H1 (cell line): ENCODE measurements at regions not wholly inside any gene's neighbourhood (a gene's known extent, or its start where the extent isn't known, plus 50 kb on each side); places are given as distances from the start of the nearest gene placed in this dataset.

ENCODE experiments used
- CTCF ChIA-PET: fragments of 300-600 bp; sonication (Branson Sonifier 250); formaldehyde crosslinking; loops from one replicate; lab custom pipeline; 2021; ENCODE audit not compliant: partially characterized antibody; lab: Charles Lee
- POLR2A ChIA-PET: fragments of 300-600 bp; sonication (Branson Sonifier 250); formaldehyde crosslinking; loops from one replicate; lab custom pipeline; 2021; ENCODE audit warnings: inconsistent platforms; ENCODE audit not compliant: partially characterized antibody; lab: Charles Lee
- DNase-seq, 2 experiments: peaks; one replicate each; pipeline versions ENCODE4 v3.0.0 to v3.0.0-alpha.2; 2010 to 2022; ENCODE audit warnings: low spot score in 2 of 2, low read depth in 1 of 2, mixed read lengths in 1 of 2
- FAIRE-seq: peaks from 2 replicates; lab custom pipeline; 2011; peaks lifted over from hg19 to GRCh38; lab: Jason Lieb, UNC
- H2AFZ ChIP-seq: 2 replicates; pipeline ENCODE4 v1.8.1; 2012; ENCODE audit warnings: low read length, inconsistent platforms
- H2AK5ac ChIP-seq: 2 replicates; pipeline ENCODE4 v1.6.1; 2013; ENCODE audit warnings: low read depth, low read length
- H2BK120ac ChIP-seq: replicated peaks from 2 replicates; pipeline ENCODE3; 2013; ENCODE audit warnings: low read depth, low read length, inconsistent platforms
- H2BK12ac ChIP-seq: 2 replicates; pipeline ENCODE4 v1.6.1; 2013; ENCODE audit warnings: low read depth, low read length
- H2BK15ac ChIP-seq: 2 replicates; pipeline ENCODE4 v1.6.1; 2013; ENCODE audit warnings: low read length
- H2BK20ac ChIP-seq: 2 replicates; pipeline ENCODE4 v1.6.1; 2013; ENCODE audit warnings: low read length
- H2BK5ac ChIP-seq: 2 replicates; pipeline ENCODE4 v1.6.1; 2013; ENCODE audit warnings: low read depth, low read length
- H3K14ac ChIP-seq: 2 replicates; pipeline ENCODE4 v1.6.1; 2013; ENCODE audit warnings: inconsistent platforms; ENCODE audit not compliant: insufficient read length
- H3K18ac ChIP-seq: 2 replicates; pipeline ENCODE4 v1.6.1; 2013; ENCODE audit warnings: low read length; ENCODE audit errors: extremely low read depth
- H3K23ac ChIP-seq: 2 replicates; pipeline ENCODE4 v1.6.1; 2013; ENCODE audit warnings: inconsistent platforms; ENCODE audit not compliant: insufficient read length
- H3K23me2 ChIP-seq: 2 replicates; pipeline ENCODE4 v1.6.1; 2013; ENCODE audit warnings: low read depth, low read length
- H3K27ac ChIP-seq: 2 replicates; pipeline ENCODE4 v1.6.1; 2011; ENCODE audit warnings: low read depth, low read length, inconsistent platforms
- H3K27me3 ChIP-seq, 4 experiments: replicated peaks in 1 of 4; 1 replicate in 1 of 4; 2 replicates in 3 of 4; pipeline versions ENCODE4 v1.6.1 to v1.8.1; 2011 to 2013; ENCODE audit warnings: low read length in 3 of 4, mild to moderate bottlenecking in 3 of 4, inconsistent platforms in 2 of 4, mixed read lengths in 2 of 4, moderate library complexity in 1 of 4; ENCODE audit not compliant: control insufficient read depth in 3 of 4, insufficient read depth in 3 of 4; ENCODE audit errors: extremely low read depth in 1 of 4
- H3K36me3 ChIP-seq, 4 experiments: 2 replicates each; pipeline versions ENCODE4 v1.6.1 to v1.8.1; 2011 to 2013; ENCODE audit warnings: mild to moderate bottlenecking in 4 of 4, low read length in 3 of 4, moderate library complexity in 2 of 4, control low read depth in 1 of 4, inconsistent platforms in 1 of 4; ENCODE audit not compliant: insufficient read depth in 4 of 4, control insufficient read depth in 2 of 4
- H3K4ac ChIP-seq: replicated peaks from 2 replicates; pipeline ENCODE3; 2013; ENCODE audit warnings: low read length, low read depth, mixed read lengths, inconsistent platforms; ENCODE audit not compliant: insufficient read length
- H3K4me1 ChIP-seq, 4 experiments: replicated peaks in 1 of 4; 1 replicate in 1 of 4; 2 replicates in 3 of 4; pipeline versions ENCODE4 v1.6.1 to v1.8.1; 2011 to 2013; ENCODE audit warnings: low read length in 3 of 4, inconsistent platforms in 2 of 4, mixed read lengths in 1 of 4; ENCODE audit not compliant: insufficient read depth in 4 of 4, control insufficient read depth in 3 of 4
- H3K4me2 ChIP-seq, 2 experiments: 2 replicates each; pipeline versions ENCODE4 v1.6.1 to v1.8.1; 2011 to 2013; ENCODE audit warnings: low read depth in 2 of 2, low read length in 2 of 2, control low read depth in 1 of 2, inconsistent platforms in 1 of 2, mild to moderate bottlenecking in 1 of 2; ENCODE audit not compliant: insufficient read depth in 1 of 2
- H3K4me3 ChIP-seq, 4 experiments: fragments of 200-600, 300-600 bp in 1 of 4; sonication (generic), shearing (Covaris generic), sonication (Bioruptor Twin) in 1 of 4; 2 replicates each; pipeline versions ENCODE4 v1.5.1 to v1.8.1; 2011 to 2016; ENCODE audit warnings: low read length in 4 of 4, low read depth in 3 of 4, control low read depth in 2 of 4, inconsistent platforms in 2 of 4, mild to moderate bottlenecking in 2 of 4, mixed read lengths in 1 of 4, moderate library complexity in 1 of 4; ENCODE audit not compliant: insufficient read depth in 2 of 4; ENCODE audit errors: extremely low read depth in 1 of 4
- H3K56ac ChIP-seq: replicated peaks from 2 replicates; pipeline ENCODE3; 2013; ENCODE audit warnings: low read depth, mild to moderate bottlenecking, mixed read lengths, low read length, inconsistent platforms; ENCODE audit not compliant: insufficient read length
- H3K79me1 ChIP-seq: 2 replicates; pipeline ENCODE4 v1.6.1; 2013; ENCODE audit warnings: low read depth, low read length, control low read depth
- H3K79me2 ChIP-seq, 2 experiments: 2 replicates each; pipeline versions ENCODE4 v1.6.1 to v1.8.1; 2012 to 2013; ENCODE audit warnings: low read length in 2 of 2, mild to moderate bottlenecking in 2 of 2, inconsistent platforms in 1 of 2; ENCODE audit not compliant: insufficient read depth in 2 of 2, control insufficient read depth in 1 of 2
- H3K9ac ChIP-seq, 4 experiments: replicated peaks in 1 of 4; 1 replicate in 1 of 4; 2 replicates in 3 of 4; pipeline versions ENCODE4 v1.6.1 to v1.8.1; 2011 to 2013; ENCODE audit warnings: low read depth in 3 of 4, low read length in 3 of 4, control low read depth in 2 of 4, mild to moderate bottlenecking in 2 of 4, moderate library complexity in 2 of 4, inconsistent platforms in 1 of 4; ENCODE audit errors: extremely low read depth in 1 of 4
- H3K9me3 ChIP-seq, 2 experiments: 2 replicates each; pipeline versions ENCODE4 v1.6.1 to v1.8.1; 2012 to 2013; ENCODE audit warnings: mild to moderate bottlenecking in 2 of 2, moderate library complexity in 2 of 2, control low read depth in 1 of 2, inconsistent platforms in 1 of 2, low read depth in 1 of 2, low read length in 1 of 2, mixed read lengths in 1 of 2; ENCODE audit not compliant: insufficient read depth in 2 of 2
- H4K20me1 ChIP-seq, 2 experiments: replicated peaks in 1 of 2; 2 replicates each; pipeline versions ENCODE3 to v1.8.1; 2011 to 2013; ENCODE audit warnings: inconsistent platforms in 2 of 2, low read length in 2 of 2, mild to moderate bottlenecking in 1 of 2; ENCODE audit not compliant: insufficient read depth in 2 of 2, control insufficient read depth in 1 of 2
- H4K5ac ChIP-seq: 2 replicates; pipeline ENCODE4 v1.6.1; 2013; ENCODE audit warnings: low read length, low read depth, mixed read lengths, inconsistent platforms; ENCODE audit not compliant: insufficient read length
- H4K8ac ChIP-seq: 2 replicates; pipeline ENCODE4 v1.8.0; 2013; ENCODE audit warnings: mild to moderate bottlenecking, moderate library complexity, low read length, inconsistent platforms; ENCODE audit not compliant: insufficient read depth; ENCODE audit errors: extremely low read depth
- H4K91ac ChIP-seq: replicated peaks from 2 replicates; pipeline ENCODE3; 2013; ENCODE audit warnings: low read length, mixed read lengths, inconsistent platforms; ENCODE audit not compliant: insufficient read length
- CBX5 ChIP-seq: fragments of 300-800, 300-1000 bp; sonication (generic); IDR thresholded peaks from 2 replicates; pipeline ENCODE4 v1.7.1; 2016; ENCODE audit warnings: antibody characterized with exemption, low read length, low read depth
- CEBPB ChIP-seq: IDR thresholded peaks from 2 replicates; pipeline ENCODE4 v1.6.1; 2012; ENCODE audit warnings: low read depth, low read length
- CHD1 ChIP-seq: IDR thresholded peaks from 2 replicates; pipeline ENCODE4 v1.6.1; 2012; ENCODE audit warnings: low read depth, low read length, improper control_type of control experiment
- CREB1 ChIP-seq: IDR thresholded peaks from 2 replicates; pipeline ENCODE4 v1.6.1; 2012; ENCODE audit warnings: inconsistent platforms
- HDAC2 ChIP-seq, 2 experiments: fragments of 300-600 bp in 1 of 2; sonication (generic) in 1 of 2; IDR thresholded peaks; 2 replicates each; pipeline ENCODE4 v1.6.1; 2011 to 2012; ENCODE audit warnings: low read depth in 2 of 2, low read length in 2 of 2, mild to moderate bottlenecking in 2 of 2, moderate library complexity in 2 of 2, borderline replicate concordance in 1 of 2, inconsistent platforms in 1 of 2
- JUN ChIP-seq: IDR thresholded peaks from 2 replicates; pipeline ENCODE4 v1.6.1; 2011; ENCODE audit warnings: low read depth, mild to moderate bottlenecking, improper control_type of control experiment, low read length
- JUND ChIP-seq: IDR thresholded peaks from 2 replicates; pipeline ENCODE4 v1.6.1; 2011; ENCODE audit warnings: mild to moderate bottlenecking, improper control_type of control experiment, low read length
- NANOG ChIP-seq: IDR thresholded peaks from 2 replicates; pipeline ENCODE4 v1.6.1; 2011; ENCODE audit warnings: low read length, low read depth, mild to moderate bottlenecking, inconsistent platforms; ENCODE audit not compliant: insufficient read depth, poor library complexity, severe bottlenecking
- NRF1 ChIP-seq: IDR thresholded peaks from 2 replicates; pipeline ENCODE4 v1.6.1; 2011; ENCODE audit warnings: mild to moderate bottlenecking, low read depth, low read length, improper control_type of control experiment
- RAD21 ChIP-seq, 2 experiments: IDR thresholded peaks in 1 of 2; conservative IDR thresholded peaks in 1 of 2; 2 replicates each; pipeline ENCODE4 v1.6.1; 2011; ENCODE audit warnings: low read depth in 2 of 2, low read length in 2 of 2, improper control_type of control experiment in 1 of 2, inconsistent platforms in 1 of 2, mild to moderate bottlenecking in 1 of 2, moderate library complexity in 1 of 2
- RFX5 ChIP-seq: IDR thresholded peaks from 2 replicates; pipeline ENCODE4 v1.6.1; 2011; ENCODE audit warnings: low read depth, low read length, improper control_type of control experiment, borderline replicate concordance
- SAP30 ChIP-seq: fragments of 300-600 bp; sonication (generic); IDR thresholded peaks from 2 replicates; pipeline ENCODE4 v1.7.1; 2012; ENCODE audit warnings: low read length, moderate library complexity, mild to moderate bottlenecking, inconsistent platforms; ENCODE audit not compliant: insufficient read depth, insufficient replicate concordance
- WGBS, 2 experiments: shearing (Covaris generic) in 1 of 2; methylation state at CpG; one replicate each; pipeline versions ENCODE4 v1.1.6 to v1.1.7; 2013 to 2015; ENCODE audit warnings: low lambda C conversion rate in 2 of 2, mixed read lengths in 2 of 2, inconsistent platforms in 1 of 2, low coverage in 1 of 2, missing lambda C conversion rate in 1 of 2; ENCODE audit not compliant: insufficient replicate concordance in 2 of 2, insufficient coverage in 1 of 2, insufficient read length in 1 of 2; ENCODE audit errors: extremely low coverage in 1 of 2, missing lambda C conversion rate in 1 of 2; 5-methylcytosine and 5-hydroxymethylcytosine counted together
- TF ChIP-seq, protein P1 (sequence below): IDR thresholded peaks from 2 replicates; pipeline ENCODE4 v1.6.1; 2011; ENCODE audit warnings: low read depth, mild to moderate bottlenecking, low read length; ENCODE audit not compliant: insufficient read depth

DNA sequence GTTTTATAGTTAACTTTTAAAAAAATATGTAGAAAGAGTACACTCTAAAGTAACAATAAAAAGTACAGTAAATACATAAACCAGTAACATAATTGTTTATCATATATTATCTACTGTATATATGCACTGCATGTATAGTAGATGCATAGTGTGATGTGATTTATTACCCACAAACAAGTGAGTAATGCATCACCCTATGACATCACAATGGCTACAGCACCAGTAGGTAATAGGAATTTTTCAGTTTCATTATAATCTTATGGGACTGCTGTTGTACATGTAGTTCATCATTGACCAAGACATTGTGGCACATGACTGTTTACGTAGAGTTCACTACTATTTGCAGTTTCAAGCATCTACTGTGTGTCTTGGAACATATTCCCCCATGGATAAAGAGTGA lies 1047.2 kb downstream of the ROBO2 start:
- no peaks in the 10 kb centered on the region for H3K79me1 ChIP-seq
- no peak overlapping the region for H3K14ac ChIP-seq
- no peak overlapping the region for H3K18ac ChIP-seq
- no peak overlapping the region for H4K8ac ChIP-seq
- no peak overlapping the region for H2AK5ac ChIP-seq
- DNase-seq (no peak), FAIRE-seq (no peak)
- H3K27ac ChIP-seq = no peak overlapping the region
- no peak for TF ChIP-seq NANOG
- no peak for TF ChIP-seq RFX5
- no peak for TF ChIP-seq RAD21 (IDR thresholded peaks at IDR 0.05 in 1 of 2, conservative IDR thresholded peaks at IDR 0.05 in 1 of 2; ENCODE audit: low read depth in 2 of 2, low read length in 2 of 2)
- TF ChIP-seq JUN = no peak
- TF ChIP-seq CREB1 = no peak
- TF ChIP-seq CEBPB = no peak
- no peak for TF ChIP-seq CBX5
- TF ChIP-seq NRF1 = no peak
- TF ChIP-seq SAP30 = no peak
- no peak for TF ChIP-seq HDAC2 (IDR thresholded peaks at IDR 0.05; ENCODE audit: borderline replicate concordance in 1 of 2, low read depth in 2 of 2, low read length in 2 of 2)
- TF ChIP-seq JUND = no peak
- TF ChIP-seq, protein P1, sequence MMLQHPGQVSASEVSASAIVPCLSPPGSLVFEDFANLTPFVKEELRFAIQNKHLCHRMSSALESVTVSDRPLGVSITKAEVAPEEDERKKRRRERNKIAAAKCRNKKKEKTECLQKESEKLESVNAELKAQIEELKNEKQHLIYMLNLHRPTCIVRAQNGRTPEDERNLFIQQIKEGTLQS = no peak
- no peak for TF ChIP-seq CHD1
- no peak overlapping the region for H2AFZ ChIP-seq
- H4K5ac ChIP-seq = no peak overlapping the region
- POLR2A ChIA-PET = no interaction called here
- no peak overlapping the region for H2BK12ac ChIP-seq
- no peak overlapping the region for H3K4ac ChIP-seq
- H3K56ac ChIP-seq = no peak overlapping the region
- H2BK15ac ChIP-seq = no peak overlapping the region
- H4K91ac ChIP-seq = no peak overlapping the region
- no peaks in the 10 kb centered on the region for H3K27me3 ChIP-seq
- no peaks in the 10 kb centered on the region; a peak in 1 of 4 replicates for H3K9me3 ChIP-seq
- no peak overlapping the region for H2BK5ac ChIP-seq
- no peaks in the 10 kb centered on the region for H3K36me3 ChIP-seq
- H3K4me3 ChIP-seq = no peak overlapping the region
- H2BK20ac ChIP-seq = no peak overlapping the region
- no peaks in the 10 kb centered on the region for H3K4me1 ChIP-seq
- H3K23me2 ChIP-seq = no peaks in the 10 kb centered on the region
- H3K9ac ChIP-seq = no peak overlapping the region
- no peak overlapping the region for H2BK120ac ChIP-seq
- H4K20me1 ChIP-seq = no peaks in the 10 kb centered on the region
- H3K79me2 ChIP-seq = no peaks in the 10 kb centered on the region
- WGBS, 2 experiments = 80% methylated on average over 1 of the region's 1 CpG; no CpG with 5 or more reads in 1 of the 2 experiments
- H3K4me2 ChIP-seq = no peak overlapping the region
- H3K23ac ChIP-seq = no peak overlapping the region
- CTCF ChIA-PET = no interaction called here
